ENCODE measurements at regions not wholly inside any gene's neighbourhood (a gene's known extent, or its start where the extent isn't known, plus 50 kb on each side); places are given as distances from the start of the nearest gene placed in this dataset.

DNA sequence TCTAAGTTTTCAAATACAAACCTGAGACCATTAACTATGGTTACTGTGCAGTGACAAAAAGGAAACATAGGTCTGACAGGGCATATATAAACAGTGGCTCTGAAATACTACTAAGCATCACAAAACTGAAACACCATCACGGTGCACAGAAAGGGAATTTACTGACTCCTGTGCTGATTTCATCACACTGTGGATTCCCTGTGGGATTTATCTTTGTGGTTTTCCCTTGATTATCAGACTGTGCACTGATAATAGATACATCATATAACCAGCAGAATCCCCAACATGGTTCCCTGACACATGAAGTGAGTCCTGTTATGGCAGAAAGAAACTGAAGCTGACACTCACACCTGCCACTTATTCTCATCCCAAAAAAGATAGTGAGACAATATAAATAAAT lies 676.3 kb upstream of the KCND2 start:
- no peaks in the 10 kb centered on the region; the same call in 2 of the 3 replicates for H3K36me3 Mint-ChIP-seq (ENCODE audit: low read depth)
- H3K36me3 ChIP-seq (ENCODE audit: insufficient read depth) = no peaks in the 10 kb centered on the region
- H4K20me1 ChIP-seq (replicated peaks; ENCODE audit: insufficient read depth) = no peaks in the 10 kb centered on the region
- no peak for TF ChIP-seq NANOG (IDR thresholded peaks at IDR 0.05; ENCODE audit: borderline replicate concordance)
- TF ChIP-seq CTCF (conservative IDR thresholded peaks at IDR 0.05; ENCODE audit: low read depth in 2 of 2) = no peak
- TF ChIP-seq EZH2 (IDR thresholded peaks at IDR 0.05; ENCODE audit: low read depth, unreplicated experiment) = no peak
- TF ChIP-seq POLR2AphosphoS5 (IDR thresholded peaks at IDR 0.05; ENCODE audit: low read depth) = no peak
- TF ChIP-seq ZNF114 (CRISPR knock-in tag; IDR thresholded peaks at IDR 0.05) = no peak
- TF ChIP-seq EZH2phosphoT487 (IDR thresholded peaks at IDR 0.05; ENCODE audit: unreplicated experiment) = no peak
- no peak for TF ChIP-seq REST (IDR thresholded peaks at IDR 0.05; ENCODE audit: unreplicated experiment)
- TF ChIP-seq ZNF462 (CRISPR knock-in tag; IDR thresholded peaks at IDR 0.05) = no peak
- no peak for TF ChIP-seq ETS1 (IDR thresholded peaks at IDR 0.05)
- TF ChIP-seq STAT1 (IDR thresholded peaks at IDR 0.05; ENCODE audit: unreplicated experiment) = no peak
- no peak for TF ChIP-seq CREB1 (CRISPR knock-in tag; IDR thresholded peaks at IDR 0.05; ENCODE audit: low read depth)
- TF ChIP-seq JUNB (IDR thresholded peaks at IDR 0.05; ENCODE audit: unreplicated experiment) = no peak
- no peak for TF ChIP-seq ZNF331 (CRISPR knock-in tag; IDR thresholded peaks at IDR 0.05; ENCODE audit: low read depth)
- H3K4me3 ChIP-seq = no peak overlapping the region
- H2AFZ ChIP-seq = no peak overlapping the region
- H3F3A ChIP-seq (replicated peaks; ENCODE audit: low read depth) = no peaks in the 10 kb centered on the region
- H3K4me3 Mint-ChIP-seq = no peak overlapping the region
- H3K9me3 Mint-ChIP-seq = no peaks in the 10 kb centered on the region; the same call in 2 of the 3 replicates
- peaks cover 12% of the 10 kb centered on the region for H3K4me1 Mint-ChIP-seq
- H3K79me2 ChIP-seq (replicated peaks; ENCODE audit: insufficient read depth) = no peaks in the 10 kb centered on the region
- no peak overlapping the region for H3K27ac Mint-ChIP-seq
- DNase-seq (ENCODE audit: low spot score) = no peak
- no peaks in the 10 kb centered on the region for H3K27me3 ChIP-seq (ENCODE audit: insufficient read depth)
- no peak overlapping the region for H3K27ac ChIP-seq (ENCODE audit: low read depth)
- H3K4me1 ChIP-seq (ENCODE audit: insufficient read depth) = peaks cover 5% of the 10 kb centered on the region; the same call in 1 of the 2 replicates
- H3K9me2 ChIP-seq (ENCODE audit: insufficient read depth) = peaks cover 7% of the 10 kb centered on the region; the same call in 1 of the 2 replicates
- H3K27me3 Mint-ChIP-seq (ENCODE audit: insufficient read depth, low read depth, poor library complexity) = no peaks in the 10 kb centered on the region
- H3K4me2 ChIP-seq = no peak overlapping the region
- ATAC-seq = no peak

All from GM23338 (cell line).